ENCODE measurements at regions not wholly inside any gene's neighbourhood (a gene's known extent, or its start where the extent isn't known, plus 50 kb on each side); places are given as distances from the start of the nearest gene placed in this dataset.

DNA sequence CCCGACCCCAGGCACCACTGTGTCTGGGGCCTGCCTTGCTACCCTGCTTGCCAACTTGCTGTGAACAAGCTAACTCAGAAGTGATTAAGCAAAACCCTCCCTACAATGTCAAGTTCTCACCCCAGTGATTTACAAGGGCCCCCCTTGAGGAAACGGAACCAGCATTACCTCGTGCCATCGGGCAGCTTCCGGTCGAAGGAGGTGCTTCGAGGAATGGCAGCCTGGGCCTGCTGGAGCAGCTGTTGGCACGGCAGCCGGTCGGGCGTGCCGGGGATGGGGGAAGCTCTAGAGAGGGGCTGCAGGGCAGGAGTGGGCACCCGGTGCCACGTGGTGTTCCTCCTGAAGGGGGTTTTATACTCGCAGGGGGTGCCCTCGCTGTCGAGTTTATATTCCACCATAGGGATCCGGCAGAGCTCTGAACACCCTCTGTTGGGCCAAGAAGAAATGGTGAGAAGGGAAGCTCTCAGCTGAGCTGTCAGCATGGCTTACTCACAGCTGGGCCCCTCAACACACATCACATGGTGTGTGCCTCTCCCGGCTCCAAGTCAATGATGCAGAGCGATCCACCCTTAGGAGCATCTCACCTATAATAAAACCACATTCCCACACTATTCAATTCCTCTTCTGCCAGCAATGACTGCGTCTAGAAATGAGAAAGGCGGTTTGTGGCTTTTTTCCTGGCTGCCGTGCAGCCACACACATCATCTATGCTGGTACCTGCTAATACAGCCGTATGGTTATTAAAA is 184.4 kb downstream of the SIPA1L2 start:
- no peak for DNase-seq (ENCODE audit: low read depth)

DNA sequence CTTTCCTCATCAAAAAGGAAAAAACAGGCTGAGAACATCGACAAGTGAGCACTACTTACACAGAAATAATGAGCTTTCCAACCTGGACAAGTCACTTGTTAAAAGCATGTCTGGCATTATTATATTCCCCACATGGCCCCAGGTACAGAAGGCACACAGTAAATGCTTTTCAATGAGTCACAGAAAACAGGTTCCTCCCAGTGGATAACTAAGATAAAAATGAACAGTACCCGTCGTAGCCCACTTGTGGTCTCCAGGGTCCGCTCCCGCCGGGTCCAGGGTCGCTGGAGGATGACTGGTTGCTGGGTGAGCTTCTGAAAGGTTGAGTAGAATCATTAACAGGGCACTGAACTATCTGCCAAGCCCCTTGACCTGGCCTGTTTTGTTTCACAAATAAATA is 186.6 kb downstream of the SIPA1L2 start:
- no peak for DNase-seq (ENCODE audit: low read depth)

DNA sequence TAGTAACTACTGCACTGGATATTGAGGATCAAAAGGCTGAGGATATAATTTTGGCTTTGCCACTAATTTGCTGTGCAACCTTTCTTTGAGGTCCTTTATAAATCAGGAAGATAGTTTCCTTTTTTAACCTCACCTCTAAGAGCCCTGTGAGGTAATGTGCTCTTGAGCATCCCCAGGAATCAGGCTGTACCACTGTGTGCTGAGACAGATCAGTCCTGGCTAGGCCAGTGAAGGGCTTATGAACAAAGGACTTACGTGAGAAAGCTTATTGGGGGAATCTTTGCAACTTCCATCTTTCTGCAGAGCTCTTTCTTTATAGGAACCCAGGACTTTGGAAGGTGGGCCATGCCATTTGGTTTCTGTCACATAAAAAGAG is 188.9 kb downstream of the SIPA1L2 start:
- DNase-seq (ENCODE audit: low read depth), result no peak

DNA sequence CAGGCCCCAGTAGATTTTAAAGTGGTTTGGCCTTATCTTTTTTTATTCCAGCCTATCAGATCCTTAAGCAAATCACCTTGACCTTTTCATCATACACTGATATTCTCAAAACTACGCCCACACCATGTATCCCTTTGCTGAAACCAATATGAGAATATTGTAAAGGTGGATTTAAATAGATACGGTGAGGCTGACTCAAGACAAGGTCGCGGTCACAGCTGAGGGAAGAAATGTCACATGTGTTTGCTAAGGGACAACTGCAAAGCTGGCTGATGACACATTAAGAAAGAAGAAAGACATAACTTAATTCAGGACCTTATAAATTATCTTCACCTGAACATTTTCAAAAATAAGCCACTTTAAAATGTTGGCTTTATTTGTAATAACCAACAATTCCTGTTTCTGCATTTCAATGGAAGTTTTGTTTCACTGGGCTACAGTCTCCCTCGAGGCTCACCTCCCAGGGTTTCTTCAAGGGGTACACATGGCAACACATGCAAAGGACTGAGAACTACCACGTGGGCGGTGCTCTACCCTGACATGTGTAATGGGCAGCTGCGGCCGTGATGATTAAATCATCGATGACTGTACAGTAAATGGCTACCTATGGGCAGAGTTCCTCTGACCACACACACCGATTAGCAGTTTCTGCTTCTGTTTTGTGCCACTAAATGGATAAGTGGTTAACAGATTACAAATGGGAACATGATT is 189.5 kb downstream of the SIPA1L2 start:
- no peak for DNase-seq (ENCODE audit: low read depth)

DNA sequence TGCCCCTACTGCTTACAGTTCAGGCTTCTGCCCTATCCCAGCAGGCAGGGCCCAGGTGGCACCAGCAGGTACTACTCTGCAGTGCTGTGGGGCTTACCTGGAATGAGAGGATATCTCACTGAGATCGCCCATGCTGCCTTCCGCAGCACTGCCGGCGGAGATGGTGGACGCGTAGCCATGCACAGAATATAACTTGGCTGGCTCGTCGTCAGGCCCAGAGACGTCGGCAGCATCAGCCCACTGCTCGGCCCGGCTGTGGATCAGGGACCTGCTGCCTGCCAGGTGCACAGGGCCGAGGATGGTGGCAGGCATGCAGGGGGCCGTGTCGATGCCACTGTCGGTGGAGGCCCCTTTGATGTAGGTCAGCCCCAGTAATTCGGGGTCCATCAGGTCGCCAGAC is 190.9 kb downstream of the SIPA1L2 start:
- no peak for DNase-seq (ENCODE audit: low read depth)

DNA sequence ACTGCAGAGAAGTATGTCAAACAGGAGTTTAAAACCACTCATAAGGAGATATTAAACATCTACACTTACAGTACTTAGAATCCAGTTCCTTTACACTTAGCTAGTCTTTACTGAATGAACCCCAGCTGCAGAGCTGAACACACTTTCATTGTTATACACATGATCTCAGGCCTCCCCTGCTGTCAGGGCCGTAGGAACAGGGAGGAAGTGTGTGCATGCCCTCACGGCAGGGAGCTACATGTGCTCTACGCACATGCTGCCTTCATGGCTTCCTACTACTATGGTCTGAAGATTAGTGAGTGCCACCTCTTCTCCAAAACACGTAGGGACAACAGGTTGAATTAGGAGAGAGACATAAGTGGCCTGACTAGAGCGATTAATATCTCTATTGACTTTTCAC is 191.5 kb downstream of the SIPA1L2 start:
- DNase-seq (ENCODE audit: low read depth), result no peak

DNA sequence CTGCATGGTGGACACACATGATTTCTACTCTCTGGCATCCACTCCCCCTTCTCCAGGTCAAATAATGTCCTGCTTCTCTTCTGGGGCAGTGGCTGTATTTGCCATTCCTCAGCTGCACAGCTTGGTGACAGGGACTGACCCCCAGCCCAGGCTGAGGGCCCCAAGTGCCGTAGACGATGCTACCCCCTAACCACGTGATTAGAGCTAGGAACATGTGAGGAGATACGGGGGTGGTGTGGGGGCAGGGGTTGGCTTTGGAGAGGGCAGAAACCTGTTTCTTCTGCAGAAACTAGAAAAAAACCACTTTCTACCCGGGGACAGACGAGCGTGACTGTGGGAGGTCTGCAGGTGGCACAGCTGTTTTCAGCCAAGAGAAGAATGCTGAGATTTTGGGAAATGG is 192.4 kb downstream of the SIPA1L2 start:
- DNase-seq (ENCODE audit: low read depth), result no peak

DNA sequence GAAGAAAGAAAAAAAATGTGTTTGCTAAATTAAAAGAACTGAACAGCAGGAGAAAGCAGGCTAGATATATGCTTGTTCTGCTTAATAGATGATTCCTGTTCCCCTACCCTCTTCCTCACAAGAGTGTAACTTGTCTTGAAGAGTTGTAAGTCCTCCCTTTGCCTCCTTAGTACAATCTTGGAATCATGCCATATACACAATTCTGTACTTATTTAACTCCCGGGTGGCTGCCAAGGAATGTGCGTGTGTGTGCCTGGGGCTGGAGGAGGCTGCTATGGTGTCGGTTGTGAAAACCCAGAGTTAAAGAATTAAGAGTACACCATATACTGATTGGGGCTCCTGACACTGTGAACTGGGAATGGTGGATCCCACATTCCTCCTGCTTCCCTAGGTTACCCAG is 194.2 kb downstream of the SIPA1L2 start:
- DNase-seq (ENCODE audit: low read depth), result no peak

DNA sequence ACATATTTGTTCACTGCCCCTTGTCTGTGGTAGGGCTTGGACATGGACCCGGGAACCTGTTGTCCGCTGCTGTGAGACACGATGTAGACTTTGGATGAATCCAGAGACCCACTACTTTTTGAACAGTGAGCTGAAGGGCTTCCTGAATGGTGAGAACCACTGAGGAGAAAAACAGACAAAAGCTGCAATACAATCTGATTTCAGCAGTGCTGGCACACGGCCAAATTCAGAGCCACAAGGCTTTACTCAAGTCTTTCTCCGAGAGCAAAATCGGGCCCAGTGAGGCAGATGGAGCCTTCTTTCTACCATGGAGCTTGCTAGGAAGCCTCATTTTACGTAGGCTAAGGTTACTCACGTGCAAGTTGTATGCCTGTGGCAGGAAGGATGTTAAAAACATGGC is 197.6 kb downstream of the SIPA1L2 start:
- no peak for DNase-seq (ENCODE audit: low read depth)

DNA sequence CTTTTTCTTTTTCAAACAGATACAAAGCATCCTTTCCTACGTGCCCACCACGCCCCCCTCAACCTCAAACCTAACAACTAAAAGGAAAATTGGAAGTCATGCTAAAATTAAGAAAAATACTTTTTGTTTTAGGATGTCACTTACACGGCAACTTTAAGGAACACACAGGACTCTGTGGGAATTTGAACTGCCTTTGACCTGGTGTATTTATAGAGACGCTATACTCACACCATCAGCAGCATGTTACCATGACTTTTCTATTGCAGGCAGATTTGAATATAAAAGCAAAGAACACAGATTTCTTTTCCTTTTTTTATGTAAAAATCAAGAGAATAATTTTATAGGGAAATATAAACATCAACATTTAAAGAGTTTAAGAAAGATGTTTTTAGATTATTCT is 198.2 kb downstream of the SIPA1L2 start:
- DNase-seq (ENCODE audit: low read depth), result no peak

DNA sequence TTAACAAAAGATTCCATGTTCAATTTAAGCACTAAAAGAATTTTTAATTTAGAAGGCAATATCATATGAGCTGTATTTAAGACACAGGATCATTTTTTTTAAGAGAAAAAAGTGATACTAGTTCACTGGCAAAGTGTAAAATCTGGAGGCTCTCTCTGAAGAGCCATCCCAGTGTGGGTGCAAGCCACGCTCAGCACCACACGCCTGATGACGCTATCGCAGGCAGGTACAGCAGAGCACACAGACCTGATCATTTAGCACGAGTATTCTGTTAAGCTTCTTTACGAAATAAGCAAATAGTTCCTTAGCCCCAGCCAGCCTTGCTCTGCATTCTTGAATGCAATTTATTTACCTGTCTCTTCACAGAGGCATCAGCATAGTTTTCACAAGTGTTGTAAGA is 198.6 kb downstream of the SIPA1L2 start:
- no peak for DNase-seq (ENCODE audit: low read depth)

DNA sequence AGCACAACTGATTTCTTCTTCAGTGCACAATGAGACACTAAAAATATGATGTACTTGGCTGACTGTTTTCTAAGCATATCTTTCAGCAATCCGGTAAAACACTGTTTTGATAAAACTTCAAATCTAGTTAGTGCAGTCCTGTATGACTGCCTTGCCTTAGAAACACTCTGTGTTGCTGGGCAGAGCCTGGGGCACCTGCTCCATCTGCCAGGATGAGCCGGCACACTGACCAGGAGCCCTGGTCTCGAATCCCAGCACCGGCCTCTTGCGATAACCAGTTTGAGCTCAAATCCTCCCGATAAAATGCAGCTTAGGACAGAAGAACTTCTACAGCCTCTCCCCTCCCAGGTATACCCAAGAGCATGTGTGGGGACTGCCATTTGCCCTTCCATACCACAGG is 199.5 kb downstream of the SIPA1L2 start:
- no peak for DNase-seq (ENCODE audit: low read depth)

DNA sequence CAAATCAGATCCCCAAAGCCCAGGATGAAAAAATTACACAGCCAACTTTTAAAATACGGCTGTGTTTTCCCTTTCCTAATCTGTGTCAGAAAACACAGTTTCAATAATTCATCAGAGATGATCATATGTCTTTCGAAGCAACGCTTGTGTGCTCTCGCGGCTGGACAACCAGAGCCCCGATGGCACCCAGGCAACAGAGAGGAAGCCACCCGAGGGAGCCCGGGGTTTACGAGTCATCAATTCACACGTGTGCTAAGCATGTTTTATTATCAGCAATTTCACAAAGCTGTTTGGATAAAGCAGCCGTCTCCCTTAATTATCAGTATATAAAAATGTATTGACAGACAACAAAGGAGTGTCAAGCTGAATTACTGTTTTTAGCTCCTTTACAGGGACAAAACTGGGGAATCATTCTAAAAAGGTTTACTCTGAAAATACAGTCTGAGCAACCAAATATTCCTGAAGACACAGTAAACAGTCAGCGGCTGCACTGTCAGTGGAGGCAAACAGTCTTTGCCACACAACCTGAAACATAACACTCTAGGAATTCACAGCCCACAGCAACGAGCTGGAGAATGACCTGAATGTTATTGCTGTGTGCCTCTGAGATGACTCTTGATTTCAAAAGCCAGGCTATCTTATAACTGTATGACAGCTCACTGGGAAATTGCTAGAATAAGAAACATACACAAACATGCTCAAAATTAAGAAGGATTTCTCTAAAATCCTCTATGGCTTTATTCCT is 201.0 kb downstream of the SIPA1L2 start:
- DNase-seq (ENCODE audit: low read depth), result peak; percentile 47

DNA sequence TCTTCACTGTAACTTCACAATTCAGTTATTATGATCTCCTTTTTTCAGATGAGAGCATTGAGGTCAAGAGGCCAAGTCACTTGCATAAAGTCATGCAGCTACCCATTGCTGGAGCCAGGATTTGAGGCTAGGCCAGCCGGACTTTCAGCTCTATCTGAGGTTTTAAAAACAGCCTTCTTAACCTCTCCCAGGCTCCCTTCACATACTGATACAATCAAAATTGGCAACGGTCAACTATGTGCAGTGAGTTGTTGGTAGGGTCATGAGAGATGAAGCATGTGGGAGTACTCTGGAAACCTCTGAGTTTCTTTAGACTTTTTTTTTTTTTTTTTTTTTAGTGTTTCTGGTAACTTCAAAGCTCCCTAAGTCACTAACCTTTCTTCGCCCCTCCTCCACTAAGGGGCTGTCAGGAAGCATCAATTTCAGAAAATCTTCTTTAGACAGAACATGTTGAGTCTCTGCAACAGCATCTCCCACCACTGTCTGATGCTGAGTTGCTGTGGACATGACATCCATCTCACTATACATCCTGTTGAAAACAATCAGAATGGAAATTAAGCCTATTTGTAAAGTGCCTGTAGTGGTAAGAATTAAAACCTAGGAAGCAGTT is 201.8 kb downstream of the SIPA1L2 start:
- no peak for DNase-seq (ENCODE audit: low read depth)

DNA sequence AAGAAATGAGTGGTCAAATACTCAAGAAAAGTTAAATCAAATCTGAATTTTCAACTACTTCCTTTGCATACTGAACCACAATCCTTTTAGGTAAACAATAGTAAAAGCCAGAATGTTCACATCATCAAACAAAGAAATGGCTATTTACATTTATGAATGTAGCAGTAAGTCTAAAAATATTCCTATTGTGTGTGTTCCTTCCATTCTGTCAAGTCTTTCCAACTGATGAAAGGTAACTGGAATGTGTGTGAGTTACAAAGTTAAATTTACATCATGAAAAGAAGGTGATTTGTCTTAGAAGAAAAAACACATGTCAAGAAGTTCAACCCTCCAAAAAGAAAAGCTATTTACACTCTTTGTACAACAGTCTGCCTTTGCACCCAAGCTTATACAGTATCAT is 203.1 kb downstream of the SIPA1L2 start:
- no peak for DNase-seq (ENCODE audit: low read depth)

DNA sequence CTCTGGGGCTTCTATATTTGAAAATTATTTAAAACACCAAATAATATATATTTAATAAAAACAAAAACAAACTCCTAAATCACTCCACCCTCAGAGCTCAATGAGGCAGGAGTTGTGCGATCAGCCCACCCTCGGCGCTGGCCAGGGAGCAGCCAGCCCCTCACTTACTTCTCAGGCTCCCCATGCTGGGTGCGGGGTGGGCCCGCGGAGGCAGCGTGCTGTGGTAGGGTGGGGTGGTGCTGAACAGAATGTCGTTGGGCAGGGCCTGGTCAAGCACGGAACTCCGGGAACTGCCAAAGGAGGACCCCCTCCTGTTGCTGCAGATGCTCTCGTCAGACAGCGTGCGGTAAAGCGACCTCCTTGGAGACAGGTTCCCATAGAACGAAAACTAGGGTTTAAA is 204.5 kb downstream of the SIPA1L2 start:
- DNase-seq (ENCODE audit: low read depth), result no peak

DNA sequence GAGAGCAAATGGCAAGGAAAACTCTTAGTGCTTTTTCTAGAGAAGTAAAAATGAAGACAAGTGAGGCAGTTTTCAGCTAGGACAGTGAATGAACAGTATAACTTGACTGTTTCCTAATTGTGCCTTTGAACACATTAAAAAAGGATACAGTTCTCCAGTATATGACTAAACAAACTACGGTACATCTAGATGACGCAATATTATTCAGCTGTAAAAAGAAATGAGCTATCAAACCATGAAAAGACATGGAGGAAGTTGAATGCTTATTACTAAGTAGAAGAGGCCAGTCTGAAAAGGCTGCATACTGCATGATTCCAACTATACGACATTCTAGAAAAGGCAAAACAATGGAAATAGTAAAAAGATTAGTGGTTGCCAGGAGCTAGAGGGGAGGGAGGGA is 206.3 kb downstream of the SIPA1L2 start:
- no peak for DNase-seq (ENCODE audit: low read depth)

DNA sequence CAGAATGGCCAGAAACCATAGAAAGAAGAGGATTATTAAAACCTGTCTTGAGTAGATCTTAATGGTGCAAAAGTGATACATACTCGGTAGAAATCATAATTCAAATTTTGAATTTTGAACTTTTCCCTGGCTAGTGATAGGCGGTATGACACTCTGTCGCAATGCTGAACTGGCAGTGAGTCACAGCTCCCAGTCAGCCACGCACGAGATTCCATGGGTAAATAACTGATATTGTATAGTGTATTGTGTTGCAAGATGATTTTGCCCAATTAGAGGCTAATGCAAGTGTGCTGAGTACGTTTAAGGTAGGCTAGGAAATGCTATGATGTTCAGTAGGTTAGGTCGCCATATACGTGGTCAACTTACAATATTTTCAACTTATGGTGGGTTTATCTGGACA is 207.0 kb downstream of the SIPA1L2 start:
- no peak for DNase-seq (ENCODE audit: low read depth)

DNA sequence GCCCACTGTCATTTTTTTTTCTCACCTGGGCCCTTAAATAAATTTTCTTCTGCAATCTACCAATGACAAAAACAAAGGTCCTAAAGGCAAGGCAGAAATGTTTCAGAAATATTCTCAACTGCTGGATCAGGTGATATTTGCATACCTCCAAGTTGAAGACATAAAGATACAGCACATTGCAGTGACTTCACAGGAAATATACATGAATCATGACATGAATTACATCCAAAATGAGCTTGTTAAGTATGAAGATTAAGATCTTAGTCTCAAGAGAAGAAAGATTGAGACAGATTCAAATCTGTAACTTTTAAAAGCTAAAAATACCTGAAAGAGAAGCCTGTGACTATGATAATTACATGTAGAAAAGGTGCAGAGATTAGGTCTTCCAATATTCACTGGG is 207.8 kb downstream of the SIPA1L2 start:
- no peak for DNase-seq (ENCODE audit: low read depth)

DNA sequence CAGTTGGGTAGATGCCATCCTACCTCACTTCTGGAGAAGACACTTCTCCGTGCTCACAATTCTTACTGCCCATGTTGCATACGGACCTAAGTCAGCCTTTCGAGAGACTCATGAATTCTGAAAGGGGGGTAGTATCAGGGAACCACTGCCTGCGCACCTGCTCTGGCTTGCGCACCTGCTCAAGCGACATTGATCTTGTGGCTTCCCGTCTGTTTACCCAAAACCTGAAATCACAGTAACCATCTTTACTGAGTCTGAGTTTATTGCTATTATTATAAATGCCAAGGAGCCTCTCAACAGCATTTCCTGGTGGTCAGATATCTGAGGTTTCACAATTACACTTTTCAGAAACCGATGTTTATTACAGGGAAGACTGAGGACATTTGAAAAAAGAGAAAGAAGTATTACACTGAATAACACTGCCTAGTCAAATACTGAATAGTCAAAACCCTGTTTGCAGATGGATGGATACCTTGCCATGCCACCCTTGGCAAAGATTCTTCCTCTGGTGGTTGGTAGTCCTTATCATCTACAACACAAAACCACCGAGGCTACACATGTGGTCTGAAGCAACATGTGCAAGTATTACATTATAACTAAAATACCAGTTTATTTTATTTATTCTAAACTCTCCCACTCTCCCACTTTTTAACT is 208.7 kb downstream of the SIPA1L2 start:
- DNase-seq (ENCODE audit: low read depth), result no peak

DNA sequence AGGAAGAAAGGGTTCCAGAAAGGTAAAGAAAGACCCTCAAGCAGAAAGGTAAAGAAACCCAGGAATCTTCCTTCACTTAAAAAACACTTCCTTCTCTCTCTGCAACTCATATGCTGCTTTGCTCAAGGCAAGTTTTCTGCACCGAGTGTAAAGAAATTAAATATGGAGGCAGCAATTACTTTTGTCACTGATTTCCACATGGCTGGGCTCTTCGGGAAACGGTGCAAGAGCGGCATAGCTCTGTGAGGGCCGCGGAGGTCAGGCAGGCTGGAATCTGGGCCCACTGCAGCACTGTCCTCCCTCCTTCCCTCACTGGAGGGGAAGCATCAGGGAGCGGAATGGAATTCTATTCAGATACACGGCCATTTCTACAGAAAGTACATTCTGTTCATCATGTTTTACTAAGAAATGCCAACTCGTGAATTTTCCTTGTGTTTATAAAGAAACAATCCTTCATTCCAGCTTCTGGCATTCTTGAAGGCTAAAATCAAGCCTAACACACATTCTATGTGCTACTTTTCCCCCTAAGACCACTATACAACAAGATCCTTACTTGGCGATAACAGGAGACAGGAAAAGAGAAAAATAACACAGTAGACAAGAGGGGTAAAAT is 212.2 kb downstream of the SIPA1L2 start:
- DNase-seq (ENCODE audit: low read depth), result no peak

DNA sequence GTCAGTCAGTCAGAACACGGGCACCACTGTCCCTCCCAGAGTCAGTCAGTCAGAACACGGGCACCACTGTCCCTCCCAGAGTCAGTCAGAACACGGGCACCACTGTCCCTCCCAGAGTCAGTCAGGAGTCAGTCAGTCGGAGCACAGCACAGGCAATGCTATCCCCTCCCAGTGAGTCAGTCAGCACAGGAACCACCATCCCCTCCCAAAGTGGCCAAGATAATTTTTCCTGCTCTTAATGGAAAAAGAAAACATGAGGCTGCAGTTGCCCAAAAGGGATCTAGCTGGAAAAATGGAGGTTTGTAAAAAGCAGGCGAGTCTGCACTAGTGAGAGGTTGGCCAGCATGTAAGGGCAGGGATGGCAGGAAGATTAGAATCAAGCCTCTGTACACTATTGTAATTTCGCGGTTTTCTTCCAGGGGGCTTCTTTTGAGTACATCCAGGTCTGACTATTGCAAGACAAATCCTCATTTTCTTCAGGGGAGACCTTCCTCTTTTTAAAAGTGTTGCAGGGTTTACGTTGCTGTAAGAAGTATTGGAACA is 213.8 kb downstream of the SIPA1L2 start:
- no peak for DNase-seq (ENCODE audit: low read depth)

Measured in GM04503 (cell line).